ENCODE measurements at regions not wholly inside any gene's neighbourhood (a gene's known extent, or its start where the extent isn't known, plus 50 kb on each side); places are given as distances from the start of the nearest gene placed in this dataset.

DNA sequence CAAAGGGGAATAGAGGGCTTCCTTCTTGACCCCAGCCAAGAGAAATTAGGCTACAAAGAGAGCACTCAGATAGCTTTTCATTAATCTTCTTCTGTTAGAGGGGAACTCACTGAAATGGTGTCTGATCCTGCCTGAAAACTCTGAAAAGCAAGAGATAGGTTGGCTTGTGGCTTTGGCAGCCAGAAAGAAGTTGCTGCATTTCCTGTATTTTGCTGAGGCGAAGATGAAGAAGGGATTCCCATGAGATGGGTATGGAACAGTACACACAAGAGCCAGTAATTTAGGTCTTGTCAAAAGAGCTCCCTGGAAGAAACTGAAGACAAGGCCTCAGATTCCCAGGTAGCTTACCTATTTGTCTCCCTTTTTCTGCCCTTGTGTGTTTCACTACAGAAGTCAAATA, 120.9 kb upstream of the TARS1 start:
- TF ChIP-seq, protein P1, sequence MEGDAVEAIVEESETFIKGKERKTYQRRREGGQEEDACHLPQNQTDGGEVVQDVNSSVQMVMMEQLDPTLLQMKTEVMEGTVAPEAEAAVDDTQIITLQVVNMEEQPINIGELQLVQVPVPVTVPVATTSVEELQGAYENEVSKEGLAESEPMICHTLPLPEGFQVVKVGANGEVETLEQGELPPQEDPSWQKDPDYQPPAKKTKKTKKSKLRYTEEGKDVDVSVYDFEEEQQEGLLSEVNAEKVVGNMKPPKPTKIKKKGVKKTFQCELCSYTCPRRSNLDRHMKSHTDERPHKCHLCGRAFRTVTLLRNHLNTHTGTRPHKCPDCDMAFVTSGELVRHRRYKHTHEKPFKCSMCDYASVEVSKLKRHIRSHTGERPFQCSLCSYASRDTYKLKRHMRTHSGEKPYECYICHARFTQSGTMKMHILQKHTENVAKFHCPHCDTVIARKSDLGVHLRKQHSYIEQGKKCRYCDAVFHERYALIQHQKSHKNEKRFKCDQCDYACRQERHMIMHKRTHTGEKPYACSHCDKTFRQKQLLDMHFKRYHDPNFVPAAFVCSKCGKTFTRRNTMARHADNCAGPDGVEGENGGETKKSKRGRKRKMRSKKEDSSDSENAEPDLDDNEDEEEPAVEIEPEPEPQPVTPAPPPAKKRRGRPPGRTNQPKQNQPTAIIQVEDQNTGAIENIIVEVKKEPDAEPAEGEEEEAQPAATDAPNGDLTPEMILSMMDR (IDR thresholded peaks at IDR 0.05; ENCODE audit: poor library complexity, severe bottlenecking) = no peak
- TF ChIP-seq EZH2 (IDR thresholded peaks at IDR 0.05; ENCODE audit: borderline replicate concordance, insufficient read depth, low read length, poor library complexity, severe bottlenecking) (no peak), SMC3 (conservative IDR thresholded peaks at IDR 0.05; ENCODE audit: poor library complexity) (no peak), EP300 (conservative IDR thresholded peaks at IDR 0.05; ENCODE audit: poor library complexity, severe bottlenecking) (no peak), POLR2AphosphoS5 (IDR thresholded peaks at IDR 0.05) (no peak), MXI1 (conservative IDR thresholded peaks at IDR 0.05; ENCODE audit: poor library complexity, severe bottlenecking) (no peak)

Measured in neural cell (in vitro differentiated cells).